ENCODE measurements at regions not wholly inside any gene's neighbourhood (a gene's known extent, or its start where the extent isn't known, plus 50 kb on each side); places are given as distances from the start of the nearest gene placed in this dataset.

DNA sequence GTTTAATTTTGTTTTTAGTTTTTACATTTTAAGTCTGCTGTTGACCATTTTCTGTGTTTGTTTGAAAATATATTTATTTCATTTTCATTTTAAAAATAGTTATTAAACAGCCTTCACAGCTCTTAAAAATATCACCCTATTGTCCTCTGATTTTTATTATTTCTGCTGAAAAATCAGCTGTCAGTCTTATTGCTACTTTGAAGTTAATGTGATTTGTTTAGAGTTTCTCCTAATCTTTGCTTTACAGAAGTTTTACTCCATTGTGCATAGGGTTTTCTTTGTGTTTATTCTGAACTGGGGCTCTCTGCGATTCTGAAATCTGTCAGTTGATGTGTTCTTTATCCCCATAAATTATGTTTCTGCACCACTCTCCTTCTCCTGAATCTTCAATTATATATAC lies 486.3 kb downstream of the SOX5 start:
- TF ChIP-seq, protein P1, sequence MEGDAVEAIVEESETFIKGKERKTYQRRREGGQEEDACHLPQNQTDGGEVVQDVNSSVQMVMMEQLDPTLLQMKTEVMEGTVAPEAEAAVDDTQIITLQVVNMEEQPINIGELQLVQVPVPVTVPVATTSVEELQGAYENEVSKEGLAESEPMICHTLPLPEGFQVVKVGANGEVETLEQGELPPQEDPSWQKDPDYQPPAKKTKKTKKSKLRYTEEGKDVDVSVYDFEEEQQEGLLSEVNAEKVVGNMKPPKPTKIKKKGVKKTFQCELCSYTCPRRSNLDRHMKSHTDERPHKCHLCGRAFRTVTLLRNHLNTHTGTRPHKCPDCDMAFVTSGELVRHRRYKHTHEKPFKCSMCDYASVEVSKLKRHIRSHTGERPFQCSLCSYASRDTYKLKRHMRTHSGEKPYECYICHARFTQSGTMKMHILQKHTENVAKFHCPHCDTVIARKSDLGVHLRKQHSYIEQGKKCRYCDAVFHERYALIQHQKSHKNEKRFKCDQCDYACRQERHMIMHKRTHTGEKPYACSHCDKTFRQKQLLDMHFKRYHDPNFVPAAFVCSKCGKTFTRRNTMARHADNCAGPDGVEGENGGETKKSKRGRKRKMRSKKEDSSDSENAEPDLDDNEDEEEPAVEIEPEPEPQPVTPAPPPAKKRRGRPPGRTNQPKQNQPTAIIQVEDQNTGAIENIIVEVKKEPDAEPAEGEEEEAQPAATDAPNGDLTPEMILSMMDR (conservative IDR thresholded peaks at IDR 0.05; ENCODE audit: low read depth, low read length), result no peak
- TF ChIP-seq POLR2A (IDR thresholded peaks at IDR 0.05; ENCODE audit: low read depth, low read length) (no peak), RCOR1 (IDR thresholded peaks at IDR 0.05; ENCODE audit: insufficient replicate concordance, low read length) (no peak), RAD21 (IDR thresholded peaks at IDR 0.05; ENCODE audit: low read length) (no peak), CEBPB (IDR thresholded peaks at IDR 0.05; ENCODE audit: low read depth, low read length) (no peak), BHLHE40 (IDR thresholded peaks at IDR 0.05; ENCODE audit: low read depth, low read length) (no peak), MXI1 (IDR thresholded peaks at IDR 0.05; ENCODE audit: borderline replicate concordance, low read depth, low read length) (no peak), SMC3 (IDR thresholded peaks at IDR 0.05; ENCODE audit: low read depth, low read length) (no peak)
- TF ChIP-seq, protein P2, sequence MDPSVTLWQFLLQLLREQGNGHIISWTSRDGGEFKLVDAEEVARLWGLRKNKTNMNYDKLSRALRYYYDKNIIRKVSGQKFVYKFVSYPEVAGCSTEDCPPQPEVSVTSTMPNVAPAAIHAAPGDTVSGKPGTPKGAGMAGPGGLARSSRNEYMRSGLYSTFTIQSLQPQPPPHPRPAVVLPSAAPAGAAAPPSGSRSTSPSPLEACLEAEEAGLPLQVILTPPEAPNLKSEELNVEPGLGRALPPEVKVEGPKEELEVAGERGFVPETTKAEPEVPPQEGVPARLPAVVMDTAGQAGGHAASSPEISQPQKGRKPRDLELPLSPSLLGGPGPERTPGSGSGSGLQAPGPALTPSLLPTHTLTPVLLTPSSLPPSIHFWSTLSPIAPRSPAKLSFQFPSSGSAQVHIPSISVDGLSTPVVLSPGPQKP (IDR thresholded peaks at IDR 0.05; ENCODE audit: borderline replicate concordance, low read depth, low read length), result no peak
